HepG2 (cell line): ENCODE measurements at regions not wholly inside any gene's neighbourhood (a gene's known extent, or its start where the extent isn't known, plus 50 kb on each side); places are given as distances from the start of the nearest gene placed in this dataset.

Source experiments
- ATAC-seq: fragments of 200-7000 bp; cut with Tn5 transposase; 3 replicates; pipeline ENCODE4 v1.9.1; 2020; ENCODE audit warnings: mild to moderate bottlenecking, moderate library complexity
- BruUV-seq: library from RNA; stranded (reverse); fragments of 400-500 nt; replicated peaks from 2 replicates; lab custom pipeline; 2021; lab: Mats Ljungman, UMichigan
- CTCF ChIA-PET: fragments of 300-600 bp; formaldehyde crosslinking; extraction: SDS; loops from one replicate; lab custom pipeline; 2021; ENCODE audit warnings: low total read pairs, inconsistent platforms, low intra/inter-chr PET ratio; lab: Yijun Ruan, JAX
- POLR2A ChIA-PET: fragments of 350-600 bp; sonication (Branson Sonifier 250); formaldehyde crosslinking; loops from one replicate; lab custom pipeline; 2020; ENCODE audit warnings: antibody characterized with exemption, inconsistent platforms; lab: Yijun Ruan, JAX
- DNase-seq: peaks from one replicate; pipeline ENCODE4 v3.0.0-alpha.2; 2015; ENCODE audit warnings: low spot score
- FAIRE-seq: peaks from 3 replicates; lab custom pipeline; 2011; peaks lifted over from hg19 to GRCh38; lab: Jason Lieb, UNC
- H2AFZ ChIP-seq: one replicate; pipeline ENCODE4 v1.6.1; 2011; ENCODE audit warnings: low read length, inconsistent platforms
- H3K27ac ChIP-seq: fragments of 300-600 bp; 3 replicates; pipeline ENCODE4 v1.8.0; 2011; ENCODE audit warnings: mixed run types, mild to moderate bottlenecking, mixed read lengths, low read length, inconsistent platforms; ENCODE audit not compliant: insufficient read depth; ENCODE audit errors: extremely low read length
- H3K27me3 ChIP-seq, 2 experiments: fragments of 200-600 bp in 1 of 2; 2 replicates in 1 of 2; 3 replicates in 1 of 2; pipeline versions ENCODE4 v1.6.0 to v1.8.0; 2011; ENCODE audit warnings: low read length in 2 of 2, mild to moderate bottlenecking in 2 of 2, moderate library complexity in 2 of 2, inconsistent platforms in 1 of 2; ENCODE audit not compliant: insufficient read depth in 2 of 2, control insufficient read depth in 1 of 2
- H3K36me3 ChIP-seq, 2 experiments: fragments of 200-600 bp in 1 of 2; replicated peaks in 1 of 2; 2 replicates in 1 of 2; 3 replicates in 1 of 2; pipeline versions ENCODE4 v1.5.1 to v1.8.0; 2011; ENCODE audit warnings: low read length in 2 of 2, inconsistent platforms in 1 of 2; ENCODE audit not compliant: insufficient read depth in 2 of 2, control insufficient read depth in 1 of 2
- H3K4me1 ChIP-seq: 2 replicates; pipeline ENCODE4 v1.5.1; 2012; ENCODE audit warnings: low read length, inconsistent platforms; ENCODE audit not compliant: insufficient read depth
- H3K4me2 ChIP-seq: 2 replicates; pipeline ENCODE4 v1.6.0; 2011; ENCODE audit warnings: low read depth, low read length, inconsistent platforms
- H3K4me3 ChIP-seq, 3 experiments: fragments of 200-600 bp in 1 of 3; sonication (generic), shearing (Covaris generic) in 1 of 3; replicated peaks in 1 of 3; 2 replicates each; pipeline ENCODE4 v1.5.1; 2011 to 2016; ENCODE audit warnings: low read length in 3 of 3, inconsistent platforms in 2 of 3, low read depth in 2 of 3, mild to moderate bottlenecking in 2 of 3, control low read depth in 1 of 3, mixed read lengths in 1 of 3; ENCODE audit not compliant: insufficient read depth in 1 of 3
- H3K79me2 ChIP-seq: one replicate; pipeline ENCODE4 v1.6.1; 2011; ENCODE audit warnings: low read length, inconsistent platforms; ENCODE audit not compliant: insufficient read depth
- H3K9ac ChIP-seq: 2 replicates; pipeline ENCODE4 v1.6.0; 2011; ENCODE audit warnings: mild to moderate bottlenecking, low read depth, low read length, inconsistent platforms; ENCODE audit not compliant: insufficient read depth
- H3K9me3 ChIP-seq: 2 replicates; pipeline ENCODE4 v1.5.1; 2012; ENCODE audit warnings: mild to moderate bottlenecking, low read length
- H4K20me1 ChIP-seq: 2 replicates; pipeline ENCODE4 v1.6.0; 2011; ENCODE audit warnings: inconsistent platforms, mild to moderate bottlenecking, low read length, moderate library complexity; ENCODE audit not compliant: insufficient read depth
- AGO2 ChIP-seq: fragments of 200-400 bp; formaldehyde crosslinking; optimal IDR thresholded peaks from 2 replicates; pipeline ENCODE3; 2017; ENCODE audit warnings: mild to moderate bottlenecking, low read depth, low read length, moderate library complexity
- ATRX ChIP-seq: sonication (generic); formaldehyde crosslinking; IDR thresholded peaks from 2 replicates; pipeline ENCODE4 v1.4.0; 2020; ENCODE audit warnings: missing genetic modification reagents, borderline replicate concordance
- FIP1L1 ChIP-seq: fragments of 200-400 bp; formaldehyde crosslinking; IDR thresholded peaks from 2 replicates; pipeline ENCODE4 v1.6.1; 2018; ENCODE audit warnings: low read depth, mild to moderate bottlenecking, low read length, moderate library complexity, borderline replicate concordance; ENCODE audit not compliant: insufficient read depth
- GLMP ChIP-seq: sonication (generic); formaldehyde crosslinking; IDR thresholded peaks from 2 replicates; pipeline ENCODE4 v1.9.0; 2021; ENCODE audit warnings: missing genetic modification reagents, mild to moderate bottlenecking, borderline replicate concordance
- MAX ChIP-seq: IDR thresholded peaks from 2 replicates; pipeline ENCODE4 v1.6.1; 2012; ENCODE audit warnings: inconsistent platforms
- ZNF775 ChIP-seq: sonication (generic); formaldehyde crosslinking; IDR thresholded peaks from 2 replicates; pipeline ENCODE4 v1.4.0; 2020; ENCODE audit warnings: missing genetic modification reagents, mild to moderate bottlenecking, moderate library complexity, borderline replicate concordance
- WGBS: methylation state at CpG from one replicate; pipeline ENCODE4 v1.1.6; 2017; ENCODE audit warnings: low lambda C conversion rate; 5-methylcytosine and 5-hydroxymethylcytosine counted together
- in situ Hi-C: cut with HindIII; loops from 2 replicates; pipeline ENCODE4 v1.10.0; 2017; ENCODE audit warnings: low pct_unique_long_range_greater_than_20kb; ENCODE audit not compliant: extremely low pct_ligation_motif_present
- intact Hi-C: fragments of 100-400 bp; cut with micrococcal nuclease; formaldehyde crosslinking; loops from one replicate; pipeline ENCODE4 v1.10.0; 2022; ENCODE audit not compliant: unreplicated experiment
- TF ChIP-seq, protein P1 (sequence below): sonication (generic); formaldehyde crosslinking; IDR thresholded peaks from 2 replicates; pipeline ENCODE4 v1.8.1; 2023; ENCODE audit warnings: missing genetic modification reagents, mild to moderate bottlenecking, borderline replicate concordance
- TF ChIP-seq, protein P2 (sequence below): sonication (generic); formaldehyde crosslinking; IDR thresholded peaks from 2 replicates; pipeline ENCODE4 v1.4.0; 2020; ENCODE audit warnings: missing genetic modification reagents
- TF ChIP-seq, protein P3 (sequence below): sonication (generic); formaldehyde crosslinking; conservative IDR thresholded peaks from 2 replicates; pipeline ENCODE4 v1.4.0; 2020; ENCODE audit warnings: missing genetic modification reagents

DNA sequence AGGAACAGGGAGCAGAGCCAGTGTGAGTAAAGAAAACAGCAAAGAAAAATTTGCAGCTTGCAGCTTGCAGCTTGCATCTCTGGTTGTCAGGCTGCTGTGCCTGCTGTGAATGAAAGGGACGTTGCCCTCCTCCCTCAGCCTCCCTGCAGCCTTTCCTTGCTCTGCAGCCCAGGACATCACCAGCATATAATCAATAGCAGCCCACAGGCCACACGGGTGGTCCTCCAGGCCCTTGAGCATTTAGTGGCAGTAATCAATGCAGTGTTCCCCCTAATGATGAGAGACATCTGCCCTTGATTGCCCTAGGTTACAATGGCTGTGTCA lies 122.2 kb upstream of the TACR1 start (continued):
- TF ChIP-seq AGO2 (no peak), GLMP (no peak)
- TF ChIP-seq, protein P1, sequence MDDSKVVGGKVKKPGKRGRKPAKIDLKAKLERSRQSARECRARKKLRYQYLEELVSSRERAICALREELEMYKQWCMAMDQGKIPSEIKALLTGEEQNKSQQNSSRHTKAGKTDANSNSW (CRISPR knock-in tag) = no peak
- TF ChIP-seq, protein P2, sequence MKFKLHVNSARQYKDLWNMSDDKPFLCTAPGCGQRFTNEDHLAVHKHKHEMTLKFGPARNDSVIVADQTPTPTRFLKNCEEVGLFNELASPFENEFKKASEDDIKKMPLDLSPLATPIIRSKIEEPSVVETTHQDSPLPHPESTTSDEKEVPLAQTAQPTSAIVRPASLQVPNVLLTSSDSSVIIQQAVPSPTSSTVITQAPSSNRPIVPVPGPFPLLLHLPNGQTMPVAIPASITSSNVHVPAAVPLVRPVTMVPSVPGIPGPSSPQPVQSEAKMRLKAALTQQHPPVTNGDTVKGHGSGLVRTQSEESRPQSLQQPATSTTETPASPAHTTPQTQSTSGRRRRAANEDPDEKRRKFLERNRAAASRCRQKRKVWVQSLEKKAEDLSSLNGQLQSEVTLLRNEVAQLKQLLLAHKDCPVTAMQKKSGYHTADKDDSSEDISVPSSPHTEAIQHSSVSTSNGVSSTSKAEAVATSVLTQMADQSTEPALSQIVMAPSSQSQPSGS (CRISPR knock-in tag) = no peak
- TF ChIP-seq, protein P3, sequence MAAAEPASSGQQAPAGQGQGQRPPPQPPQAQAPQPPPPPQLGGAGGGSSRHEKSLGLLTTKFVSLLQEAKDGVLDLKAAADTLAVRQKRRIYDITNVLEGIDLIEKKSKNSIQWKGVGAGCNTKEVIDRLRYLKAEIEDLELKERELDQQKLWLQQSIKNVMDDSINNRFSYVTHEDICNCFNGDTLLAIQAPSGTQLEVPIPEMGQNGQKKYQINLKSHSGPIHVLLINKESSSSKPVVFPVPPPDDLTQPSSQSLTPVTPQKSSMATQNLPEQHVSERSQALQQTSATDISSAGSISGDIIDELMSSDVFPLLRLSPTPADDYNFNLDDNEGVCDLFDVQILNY (CRISPR knock-in tag) = no peak

DNA sequence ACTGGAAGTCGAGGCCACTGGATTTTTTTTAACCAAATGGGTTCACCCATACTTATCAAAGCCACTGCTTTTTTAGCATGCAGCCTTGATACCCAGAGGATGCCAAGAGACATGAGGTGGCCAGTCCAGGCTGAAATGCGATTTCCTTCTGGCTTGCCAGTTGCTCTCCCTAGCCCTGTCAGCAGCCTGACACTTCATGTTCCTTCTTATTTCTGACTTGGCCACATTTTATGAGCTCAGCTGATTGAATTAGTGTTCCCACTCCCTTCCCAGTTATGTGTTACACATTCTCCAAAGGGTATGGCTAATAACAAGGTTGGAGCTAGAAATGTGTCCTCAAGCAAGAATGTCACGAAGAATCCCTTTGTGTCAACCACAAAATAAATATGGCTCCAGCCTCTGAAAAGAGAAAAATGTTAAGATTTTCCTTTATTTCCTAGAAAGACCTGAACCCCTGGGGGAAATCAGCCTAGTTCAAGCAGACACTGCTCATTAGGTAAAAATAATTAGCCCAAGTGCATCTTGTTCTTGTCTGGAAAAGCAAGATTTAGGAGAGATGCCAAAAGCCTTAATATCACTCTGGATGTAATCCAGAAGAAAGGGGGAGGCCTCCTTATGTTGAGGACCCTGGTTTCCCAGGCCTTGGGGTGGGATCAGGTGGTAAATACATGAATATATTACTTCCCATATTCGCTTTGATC lies 121.7 kb upstream of the TACR1 start:
- CTCF ChIA-PET = no interaction called here
- Histone ChIP-seq H3K4me1 (no peaks in the 10 kb centered on the region), H4K20me1 (no peaks in the 10 kb centered on the region), H2AFZ (no peak overlapping the region), H3K27me3 (peaks cover 0 to 9% of the 10 kb centered on the region in 2 experiments; a peak in 3 of 5 replicates), H3K4me2 (no peak overlapping the region), H3K9ac (no peak overlapping the region), H3K79me2 (no peaks in the 10 kb centered on the region), H3K27ac (no peak overlapping the region), H3K4me3 (no peak overlapping the region), H3K9me3 (no peaks in the 10 kb centered on the region), H3K36me3 (no peaks in the 10 kb centered on the region)
- ATAC-seq (no peak), DNase-seq (no peak), FAIRE-seq (no peak)
- intact Hi-C loops = no loop called here
- 8% methylated on average over 4 of the region's 4 CpGs for WGBS
- TF ChIP-seq MAX (no peak), ATRX (CRISPR knock-in tag) (no peak), FIP1L1 (no peak), ZNF775 (CRISPR knock-in tag) (no peak)
- POLR2A ChIA-PET = no interaction called here
- in situ Hi-C loops = no loop called here
- BruUV-seq = no TSS peak
